ENCODE measurements at regions not wholly inside any gene's neighbourhood (a gene's known extent, or its start where the extent isn't known, plus 50 kb on each side); places are given as distances from the start of the nearest gene placed in this dataset.
"Not testable (repeated sequence)": the region's sequence is repeated elsewhere in the genome, so short reads cannot be mapped to it uniquely, and the experiment has no call there.

- Histone ChIP-seq H3K9me3 (ENCODE audit: control insufficient read depth in 2 of 2, low read length in 2 of 2) (no peaks in the 10 kb centered on the region), H3K36me3 (ENCODE audit: control insufficient read depth, insufficient read depth, low read length) (no peaks in the 10 kb centered on the region), H3K27me3 (ENCODE audit: control insufficient read depth, insufficient read depth, low read length) (no peaks in the 10 kb centered on the region), H3K4me1 (ENCODE audit: control insufficient read depth, insufficient read depth, low read length, poor library complexity, severe bottlenecking) (no peaks in the 10 kb centered on the region), H3K27ac (ENCODE audit: insufficient read depth, low read length, poor library complexity, severe bottlenecking) (no peak overlapping the region), H3K4me3 (ENCODE audit: low read depth, low read length) (no peak overlapping the region)
- Mint-ChIP-seq H3K27ac (no peak overlapping the region), H3K4me1 (no peaks in the 10 kb centered on the region), H3K36me3 (no peaks in the 10 kb centered on the region), H3K4me3 (no peak overlapping the region), H3K9me3 (peaks cover 0 to 4% (median 2%) of the 10 kb centered on the region in 7 donors), H3K27me3 (no peaks in the 10 kb centered on the region)
- no peak for ATAC-seq (ENCODE audit: low read depth in 2 of 2)
- no peak for DNase-seq
Measured at GRCh38 chr6:140379919-140380318, 1005.5 kb upstream of the CITED2 start.

GRCh38 chr6:140376209-140376608 lies 1001.8 kb upstream of the CITED2 start:
- ATAC-seq (ENCODE audit: low read depth in 2 of 2) (no peak), DNase-seq (no peak)
- Histone ChIP-seq H3K27me3 (ENCODE audit: control insufficient read depth, insufficient read depth, low read length) (no peaks in the 10 kb centered on the region), H3K9me3 (ENCODE audit: control insufficient read depth in 2 of 2, low read length in 2 of 2) (no peaks in the 10 kb centered on the region), H3K4me1 (ENCODE audit: control insufficient read depth, insufficient read depth, low read length, poor library complexity, severe bottlenecking) (no peaks in the 10 kb centered on the region), H3K27ac (ENCODE audit: insufficient read depth, low read length, poor library complexity, severe bottlenecking) (no peak overlapping the region), H3K4me3 (ENCODE audit: low read depth, low read length) (no peak overlapping the region), H3K36me3 (ENCODE audit: control insufficient read depth, insufficient read depth, low read length) (no peaks in the 10 kb centered on the region)
- Mint-ChIP-seq H3K9me3 (peaks cover 0 to 5% (median 0%) of the 10 kb centered on the region in 7 donors), H3K4me1 (no peaks in the 10 kb centered on the region), H3K36me3 (no peaks in the 10 kb centered on the region), H3K27me3 (no peaks in the 10 kb centered on the region), H3K4me3 (no peak overlapping the region), H3K27ac (no peak overlapping the region)

GRCh38 chr6:140373728-140374127 lies 999.3 kb upstream of the CITED2 start:
- H3K4me3 ChIP-seq (ENCODE audit: low read depth, low read length); H3K36me3 ChIP-seq (ENCODE audit: control insufficient read depth, insufficient read depth, low read length); H3K9me3 ChIP-seq (ENCODE audit: control insufficient read depth in 2 of 2, low read length in 2 of 2); H3K4me1 ChIP-seq (ENCODE audit: control insufficient read depth, insufficient read depth, low read length, poor library complexity, severe bottlenecking); H3K9me3 Mint-ChIP-seq; H3K36me3 Mint-ChIP-seq; ATAC-seq (ENCODE audit: low read depth in 2 of 2); H3K27ac ChIP-seq (ENCODE audit: insufficient read depth, low read length, poor library complexity, severe bottlenecking); H3K4me3 Mint-ChIP-seq; H3K27me3 ChIP-seq (ENCODE audit: control insufficient read depth, insufficient read depth, low read length); H3K27me3 Mint-ChIP-seq; H3K27ac Mint-ChIP-seq; DNase-seq; H3K4me1 Mint-ChIP-seq: not testable (repeated sequence)

- no peak overlapping the region for H3K4me3 Mint-ChIP-seq
- no peaks in the 10 kb centered on the region for H3K4me1 ChIP-seq (ENCODE audit: control insufficient read depth, insufficient read depth, low read length, poor library complexity, severe bottlenecking)
- H3K36me3 ChIP-seq (ENCODE audit: control insufficient read depth, insufficient read depth, low read length) = no peaks in the 10 kb centered on the region
- H3K27me3 ChIP-seq (ENCODE audit: control insufficient read depth, insufficient read depth, low read length) = no peaks in the 10 kb centered on the region
- H3K36me3 Mint-ChIP-seq = no peaks in the 10 kb centered on the region
- no peak overlapping the region for H3K4me3 ChIP-seq (ENCODE audit: low read depth, low read length)
- no peak overlapping the region for H3K27ac ChIP-seq (ENCODE audit: insufficient read depth, low read length, poor library complexity, severe bottlenecking)
- ATAC-seq (ENCODE audit: low read depth in 2 of 2) (no peak), DNase-seq (no peak)
- H3K9me3 Mint-ChIP-seq = peaks cover 0 to 6% (median 0%) of the 10 kb centered on the region in 7 donors
- no peaks in the 10 kb centered on the region for H3K4me1 Mint-ChIP-seq
- H3K9me3 ChIP-seq (ENCODE audit: control insufficient read depth in 2 of 2, low read length in 2 of 2) = no peaks in the 10 kb centered on the region
- no peaks in the 10 kb centered on the region for H3K27me3 Mint-ChIP-seq
- no peak overlapping the region for H3K27ac Mint-ChIP-seq
Measured at GRCh38 chr6:140372064-140372463, 997.6 kb upstream of the CITED2 start.

- Mint-ChIP-seq H3K27ac (no peak overlapping the region), H3K27me3 (no peaks in the 10 kb centered on the region), H3K4me3 (no peak overlapping the region), H3K4me1 (no peaks in the 10 kb centered on the region), H3K36me3 (no peaks in the 10 kb centered on the region), H3K9me3 (peaks cover 0 to 5% (median 0%) of the 10 kb centered on the region in 7 donors)
- no peaks in the 10 kb centered on the region for H3K9me3 ChIP-seq (ENCODE audit: control insufficient read depth in 2 of 2, low read length in 2 of 2)
- no peak overlapping the region for H3K4me3 ChIP-seq (ENCODE audit: low read depth, low read length)
- no peaks in the 10 kb centered on the region for H3K27me3 ChIP-seq (ENCODE audit: control insufficient read depth, insufficient read depth, low read length)
- H3K36me3 ChIP-seq (ENCODE audit: control insufficient read depth, insufficient read depth, low read length) = no peaks in the 10 kb centered on the region
- ATAC-seq (ENCODE audit: low read depth in 2 of 2) (no peak), DNase-seq (no peak)
- H3K4me1 ChIP-seq (ENCODE audit: control insufficient read depth, insufficient read depth, low read length, poor library complexity, severe bottlenecking) = no peaks in the 10 kb centered on the region
- H3K27ac ChIP-seq (ENCODE audit: insufficient read depth, low read length, poor library complexity, severe bottlenecking) = no peak overlapping the region
Measured at GRCh38 chr6:140370976-140371870, 996.8 kb upstream of the CITED2 start.

GRCh38 chr6:140370441-140370840 lies 996.0 kb upstream of the CITED2 start:
- H3K4me1 Mint-ChIP-seq = no peaks in the 10 kb centered on the region
- Histone ChIP-seq H3K27me3 (ENCODE audit: control insufficient read depth, insufficient read depth, low read length) (no peaks in the 10 kb centered on the region), H3K4me1 (ENCODE audit: control insufficient read depth, insufficient read depth, low read length, poor library complexity, severe bottlenecking) (no peaks in the 10 kb centered on the region), H3K9me3 (ENCODE audit: control insufficient read depth in 2 of 2, low read length in 2 of 2) (no peaks in the 10 kb centered on the region), H3K36me3 (ENCODE audit: control insufficient read depth, insufficient read depth, low read length) (no peaks in the 10 kb centered on the region), H3K4me3 (ENCODE audit: low read depth, low read length) (no peak overlapping the region), H3K27ac (ENCODE audit: insufficient read depth, low read length, poor library complexity, severe bottlenecking) (no peak overlapping the region)
- H3K36me3 Mint-ChIP-seq = no peaks in the 10 kb centered on the region
- no peak overlapping the region for H3K4me3 Mint-ChIP-seq
- no peak overlapping the region for H3K27ac Mint-ChIP-seq
- no peak for ATAC-seq (ENCODE audit: low read depth in 2 of 2)
- peaks cover 0 to 5% (median 0%) of the 10 kb centered on the region in 7 donors for H3K9me3 Mint-ChIP-seq
- no peaks in the 10 kb centered on the region for H3K27me3 Mint-ChIP-seq
- no peak for DNase-seq

- H3K27me3 Mint-ChIP-seq = no peaks in the 10 kb centered on the region
- Histone ChIP-seq H3K36me3 (ENCODE audit: control insufficient read depth, insufficient read depth, low read length) (no peaks in the 10 kb centered on the region), H3K4me3 (ENCODE audit: low read depth, low read length) (no peak overlapping the region), H3K27ac (ENCODE audit: insufficient read depth, low read length, poor library complexity, severe bottlenecking) (no peak overlapping the region), H3K9me3 (ENCODE audit: control insufficient read depth in 2 of 2, low read length in 2 of 2) (peaks cover 0 to 3% of the 10 kb centered on the region in 2 experiments), H3K4me1 (ENCODE audit: control insufficient read depth, insufficient read depth, low read length, poor library complexity, severe bottlenecking) (no peaks in the 10 kb centered on the region), H3K27me3 (ENCODE audit: control insufficient read depth, insufficient read depth, low read length) (no peaks in the 10 kb centered on the region)
- peaks cover 0 to 4% (median 0%) of the 10 kb centered on the region in 7 donors for H3K9me3 Mint-ChIP-seq
- no peak for DNase-seq
- no peak for ATAC-seq (ENCODE audit: low read depth in 2 of 2)
- no peak overlapping the region for H3K27ac Mint-ChIP-seq
- H3K36me3 Mint-ChIP-seq = no peaks in the 10 kb centered on the region
- no peaks in the 10 kb centered on the region for H3K4me1 Mint-ChIP-seq
- H3K4me3 Mint-ChIP-seq = no peak overlapping the region
Measured at GRCh38 chr6:140366991-140367390, 992.5 kb upstream of the CITED2 start.

GRCh38 chr6:140364916-140365315 lies 990.5 kb upstream of the CITED2 start:
- Mint-ChIP-seq H3K9me3 (peaks cover 0 to 4% (median 0%) of the 10 kb centered on the region in 7 donors), H3K4me1 (no peaks in the 10 kb centered on the region), H3K27ac (peak overlapping the region in 1 of 3 donors; percentile 76), H3K27me3 (no peaks in the 10 kb centered on the region), H3K4me3 (no peak overlapping the region), H3K36me3 (no peaks in the 10 kb centered on the region)
- ATAC-seq (ENCODE audit: low read depth in 2 of 2) = no peak
- no peak for DNase-seq
- Histone ChIP-seq H3K27ac (ENCODE audit: insufficient read depth, low read length, poor library complexity, severe bottlenecking) (no peak overlapping the region), H3K27me3 (ENCODE audit: control insufficient read depth, insufficient read depth, low read length) (no peaks in the 10 kb centered on the region), H3K36me3 (ENCODE audit: control insufficient read depth, insufficient read depth, low read length) (no peaks in the 10 kb centered on the region), H3K4me1 (ENCODE audit: control insufficient read depth, insufficient read depth, low read length, poor library complexity, severe bottlenecking) (no peaks in the 10 kb centered on the region), H3K4me3 (ENCODE audit: low read depth, low read length) (no peak overlapping the region), H3K9me3 (ENCODE audit: control insufficient read depth in 2 of 2, low read length in 2 of 2) (peaks cover 0 to 3% of the 10 kb centered on the region in 2 experiments)

All from CD4-positive, CD25-positive, alpha-beta regulatory T cell (primary cell).